H1 (cell line): ENCODE measurements at regions not wholly inside any gene's neighbourhood (a gene's known extent, or its start where the extent isn't known, plus 50 kb on each side); places are given as distances from the start of the nearest gene placed in this dataset.

Experiments used
- CTCF ChIA-PET: fragments of 300-600 bp; sonication (Branson Sonifier 250); formaldehyde crosslinking; loops from one replicate; lab custom pipeline; 2021; ENCODE audit not compliant: partially characterized antibody; lab: Charles Lee
- POLR2A ChIA-PET: fragments of 300-600 bp; sonication (Branson Sonifier 250); formaldehyde crosslinking; loops from one replicate; lab custom pipeline; 2021; ENCODE audit warnings: inconsistent platforms; ENCODE audit not compliant: partially characterized antibody; lab: Charles Lee
- DNase-seq, 2 experiments: peaks; one replicate each; pipeline versions ENCODE4 v3.0.0 to v3.0.0-alpha.2; 2010 to 2022; ENCODE audit warnings: low spot score in 2 of 2, low read depth in 1 of 2, mixed read lengths in 1 of 2
- FAIRE-seq: peaks from 2 replicates; lab custom pipeline; 2011; peaks lifted over from hg19 to GRCh38; lab: Jason Lieb, UNC
- H2AFZ ChIP-seq: 2 replicates; pipeline ENCODE4 v1.8.1; 2012; ENCODE audit warnings: low read length, inconsistent platforms
- H2AK5ac ChIP-seq: 2 replicates; pipeline ENCODE4 v1.6.1; 2013; ENCODE audit warnings: low read depth, low read length
- H2BK120ac ChIP-seq: replicated peaks from 2 replicates; pipeline ENCODE3; 2013; ENCODE audit warnings: low read depth, low read length, inconsistent platforms
- H2BK12ac ChIP-seq: 2 replicates; pipeline ENCODE4 v1.6.1; 2013; ENCODE audit warnings: low read depth, low read length
- H2BK15ac ChIP-seq: 2 replicates; pipeline ENCODE4 v1.6.1; 2013; ENCODE audit warnings: low read length
- H2BK20ac ChIP-seq: 2 replicates; pipeline ENCODE4 v1.6.1; 2013; ENCODE audit warnings: low read length
- H2BK5ac ChIP-seq: 2 replicates; pipeline ENCODE4 v1.6.1; 2013; ENCODE audit warnings: low read depth, low read length
- H3K14ac ChIP-seq: 2 replicates; pipeline ENCODE4 v1.6.1; 2013; ENCODE audit warnings: inconsistent platforms; ENCODE audit not compliant: insufficient read length
- H3K18ac ChIP-seq: 2 replicates; pipeline ENCODE4 v1.6.1; 2013; ENCODE audit warnings: low read length; ENCODE audit errors: extremely low read depth
- H3K23ac ChIP-seq: 2 replicates; pipeline ENCODE4 v1.6.1; 2013; ENCODE audit warnings: inconsistent platforms; ENCODE audit not compliant: insufficient read length
- H3K23me2 ChIP-seq: 2 replicates; pipeline ENCODE4 v1.6.1; 2013; ENCODE audit warnings: low read depth, low read length
- H3K27ac ChIP-seq: 2 replicates; pipeline ENCODE4 v1.6.1; 2011; ENCODE audit warnings: low read depth, low read length, inconsistent platforms
- H3K27me3 ChIP-seq, 4 experiments: replicated peaks in 1 of 4; 1 replicate in 1 of 4; 2 replicates in 3 of 4; pipeline versions ENCODE4 v1.6.1 to v1.8.1; 2011 to 2013; ENCODE audit warnings: low read length in 3 of 4, mild to moderate bottlenecking in 3 of 4, inconsistent platforms in 2 of 4, mixed read lengths in 2 of 4, moderate library complexity in 1 of 4; ENCODE audit not compliant: control insufficient read depth in 3 of 4, insufficient read depth in 3 of 4; ENCODE audit errors: extremely low read depth in 1 of 4
- H3K36me3 ChIP-seq, 4 experiments: 2 replicates each; pipeline versions ENCODE4 v1.6.1 to v1.8.1; 2011 to 2013; ENCODE audit warnings: mild to moderate bottlenecking in 4 of 4, low read length in 3 of 4, moderate library complexity in 2 of 4, control low read depth in 1 of 4, inconsistent platforms in 1 of 4; ENCODE audit not compliant: insufficient read depth in 4 of 4, control insufficient read depth in 2 of 4
- H3K4ac ChIP-seq: replicated peaks from 2 replicates; pipeline ENCODE3; 2013; ENCODE audit warnings: low read length, low read depth, mixed read lengths, inconsistent platforms; ENCODE audit not compliant: insufficient read length
- H3K4me1 ChIP-seq, 4 experiments: replicated peaks in 1 of 4; 1 replicate in 1 of 4; 2 replicates in 3 of 4; pipeline versions ENCODE4 v1.6.1 to v1.8.1; 2011 to 2013; ENCODE audit warnings: low read length in 3 of 4, inconsistent platforms in 2 of 4, mixed read lengths in 1 of 4; ENCODE audit not compliant: insufficient read depth in 4 of 4, control insufficient read depth in 3 of 4
- H3K4me2 ChIP-seq, 2 experiments: 2 replicates each; pipeline versions ENCODE4 v1.6.1 to v1.8.1; 2011 to 2013; ENCODE audit warnings: low read depth in 2 of 2, low read length in 2 of 2, control low read depth in 1 of 2, inconsistent platforms in 1 of 2, mild to moderate bottlenecking in 1 of 2; ENCODE audit not compliant: insufficient read depth in 1 of 2
- H3K4me3 ChIP-seq, 4 experiments: fragments of 200-600, 300-600 bp in 1 of 4; sonication (generic), shearing (Covaris generic), sonication (Bioruptor Twin) in 1 of 4; 2 replicates each; pipeline versions ENCODE4 v1.5.1 to v1.8.1; 2011 to 2016; ENCODE audit warnings: low read length in 4 of 4, low read depth in 3 of 4, control low read depth in 2 of 4, inconsistent platforms in 2 of 4, mild to moderate bottlenecking in 2 of 4, mixed read lengths in 1 of 4, moderate library complexity in 1 of 4; ENCODE audit not compliant: insufficient read depth in 2 of 4; ENCODE audit errors: extremely low read depth in 1 of 4
- H3K56ac ChIP-seq: replicated peaks from 2 replicates; pipeline ENCODE3; 2013; ENCODE audit warnings: low read depth, mild to moderate bottlenecking, mixed read lengths, low read length, inconsistent platforms; ENCODE audit not compliant: insufficient read length
- H3K79me1 ChIP-seq: 2 replicates; pipeline ENCODE4 v1.6.1; 2013; ENCODE audit warnings: low read depth, low read length, control low read depth
- H3K79me2 ChIP-seq, 2 experiments: 2 replicates each; pipeline versions ENCODE4 v1.6.1 to v1.8.1; 2012 to 2013; ENCODE audit warnings: low read length in 2 of 2, mild to moderate bottlenecking in 2 of 2, inconsistent platforms in 1 of 2; ENCODE audit not compliant: insufficient read depth in 2 of 2, control insufficient read depth in 1 of 2
- H3K9ac ChIP-seq, 4 experiments: replicated peaks in 1 of 4; 1 replicate in 1 of 4; 2 replicates in 3 of 4; pipeline versions ENCODE4 v1.6.1 to v1.8.1; 2011 to 2013; ENCODE audit warnings: low read depth in 3 of 4, low read length in 3 of 4, control low read depth in 2 of 4, mild to moderate bottlenecking in 2 of 4, moderate library complexity in 2 of 4, inconsistent platforms in 1 of 4; ENCODE audit errors: extremely low read depth in 1 of 4
- H3K9me3 ChIP-seq, 2 experiments: 2 replicates each; pipeline versions ENCODE4 v1.6.1 to v1.8.1; 2012 to 2013; ENCODE audit warnings: mild to moderate bottlenecking in 2 of 2, moderate library complexity in 2 of 2, control low read depth in 1 of 2, inconsistent platforms in 1 of 2, low read depth in 1 of 2, low read length in 1 of 2, mixed read lengths in 1 of 2; ENCODE audit not compliant: insufficient read depth in 2 of 2
- H4K20me1 ChIP-seq, 2 experiments: replicated peaks in 1 of 2; 2 replicates each; pipeline versions ENCODE3 to v1.8.1; 2011 to 2013; ENCODE audit warnings: inconsistent platforms in 2 of 2, low read length in 2 of 2, mild to moderate bottlenecking in 1 of 2; ENCODE audit not compliant: insufficient read depth in 2 of 2, control insufficient read depth in 1 of 2
- H4K5ac ChIP-seq: 2 replicates; pipeline ENCODE4 v1.6.1; 2013; ENCODE audit warnings: low read length, low read depth, mixed read lengths, inconsistent platforms; ENCODE audit not compliant: insufficient read length
- H4K8ac ChIP-seq: 2 replicates; pipeline ENCODE4 v1.8.0; 2013; ENCODE audit warnings: mild to moderate bottlenecking, moderate library complexity, low read length, inconsistent platforms; ENCODE audit not compliant: insufficient read depth; ENCODE audit errors: extremely low read depth
- H4K91ac ChIP-seq: replicated peaks from 2 replicates; pipeline ENCODE3; 2013; ENCODE audit warnings: low read length, mixed read lengths, inconsistent platforms; ENCODE audit not compliant: insufficient read length
- BRCA1 ChIP-seq: IDR thresholded peaks from 2 replicates; pipeline ENCODE4 v1.6.1; 2012; ENCODE audit warnings: low read depth, low read length, improper control_type of control experiment
- CTCF ChIP-seq, 3 experiments: IDR thresholded peaks; 1 replicate in 2 of 3; 2 replicates in 1 of 3; pipeline versions ENCODE4 v1.5.1 to v1.6.1; 2011; ENCODE audit warnings: low read length in 3 of 3, mild to moderate bottlenecking in 3 of 3, inconsistent platforms in 2 of 3, low read depth in 1 of 3, moderate library complexity in 1 of 3; ENCODE audit not compliant: insufficient read depth in 1 of 3; ENCODE audit errors: control extremely low read depth in 1 of 3
- EP300 ChIP-seq, 2 experiments: IDR thresholded peaks; 1 replicate in 1 of 2; 2 replicates in 1 of 2; pipeline ENCODE4 v1.6.1; 2011 to 2012; ENCODE audit warnings: low read depth in 2 of 2, low read length in 2 of 2, mild to moderate bottlenecking in 2 of 2, borderline replicate concordance in 1 of 2, inconsistent platforms in 1 of 2, moderate library complexity in 1 of 2
- RAD21 ChIP-seq, 2 experiments: IDR thresholded peaks in 1 of 2; conservative IDR thresholded peaks in 1 of 2; 2 replicates each; pipeline ENCODE4 v1.6.1; 2011; ENCODE audit warnings: low read depth in 2 of 2, low read length in 2 of 2, improper control_type of control experiment in 1 of 2, inconsistent platforms in 1 of 2, mild to moderate bottlenecking in 1 of 2, moderate library complexity in 1 of 2
- RBBP5 ChIP-seq: IDR thresholded peaks from 2 replicates; pipeline ENCODE4 v1.7.1; 2012; ENCODE audit warnings: low read depth, mild to moderate bottlenecking, inconsistent platforms, low read length, moderate library complexity, borderline replicate concordance
- SUZ12 ChIP-seq: fragments of 200-600 bp; sonication (generic); IDR thresholded peaks from 2 replicates; pipeline ENCODE4 v1.6.1; 2012; ENCODE audit warnings: mild to moderate bottlenecking, inconsistent platforms, low read length, moderate library complexity, mixed read lengths
- TCF12 ChIP-seq: IDR thresholded peaks from 2 replicates; pipeline ENCODE4 v1.6.1; 2011; ENCODE audit warnings: low read depth, mild to moderate bottlenecking, low read length
- USF2 ChIP-seq: IDR thresholded peaks from 2 replicates; pipeline ENCODE4 v1.6.1; 2011; ENCODE audit warnings: low read length, improper control_type of control experiment
- WGBS, 2 experiments: shearing (Covaris generic) in 1 of 2; methylation state at CpG; one replicate each; pipeline versions ENCODE4 v1.1.6 to v1.1.7; 2013 to 2015; ENCODE audit warnings: low lambda C conversion rate in 2 of 2, mixed read lengths in 2 of 2, inconsistent platforms in 1 of 2, low coverage in 1 of 2, missing lambda C conversion rate in 1 of 2; ENCODE audit not compliant: insufficient replicate concordance in 2 of 2, insufficient coverage in 1 of 2, insufficient read length in 1 of 2; ENCODE audit errors: extremely low coverage in 1 of 2, missing lambda C conversion rate in 1 of 2; 5-methylcytosine and 5-hydroxymethylcytosine counted together

GRCh38 chr18:1806884-1807615, 764.3 kb downstream of the METTL4 start:
- no peak overlapping the region for H3K9ac ChIP-seq
- no peaks in the 10 kb centered on the region for H3K9me3 ChIP-seq
- H4K91ac ChIP-seq, result no peak overlapping the region
- H3K36me3 ChIP-seq, result no peaks in the 10 kb centered on the region
- no peak for DNase-seq
- H3K23ac ChIP-seq, result no peak overlapping the region
- H3K18ac ChIP-seq, result no peak overlapping the region
- TF ChIP-seq CTCF (IDR thresholded peaks at IDR 0.05; ENCODE audit: control extremely low read depth in 1 of 3, insufficient read depth in 1 of 3, low read depth in 1 of 3, low read length in 3 of 3) (peak in 2 of 3 experiments; percentile 9 to 31; a peak in 1 of 4 replicates), RAD21 (IDR thresholded peaks at IDR 0.05 in 1 of 2, conservative IDR thresholded peaks at IDR 0.05 in 1 of 2; ENCODE audit: low read depth in 2 of 2, low read length in 2 of 2) (peak; percentile 35 to 40; a peak in 2 of 4 replicates), USF2 (no peak), EP300 (IDR thresholded peaks at IDR 0.05; ENCODE audit: borderline replicate concordance in 1 of 2, low read depth in 2 of 2, low read length in 2 of 2) (no peak), RBBP5 (no peak), BRCA1 (no peak), TCF12 (no peak), SUZ12 (no peak)
- no peak overlapping the region for H3K4me3 ChIP-seq
- no peak overlapping the region for H3K4me2 ChIP-seq
- POLR2A ChIA-PET, result no interaction called here
- no peak overlapping the region for H2BK15ac ChIP-seq
- no peak overlapping the region for H3K56ac ChIP-seq
- no peaks in the 10 kb centered on the region for H3K79me1 ChIP-seq
- H3K4me1 ChIP-seq, result no peaks in the 10 kb centered on the region
- H2BK12ac ChIP-seq, result no peak overlapping the region
- H4K20me1 ChIP-seq, result no peaks in the 10 kb centered on the region
- no peak overlapping the region for H2BK120ac ChIP-seq
- H2AK5ac ChIP-seq, result no peak overlapping the region
- no peak for FAIRE-seq
- no peak overlapping the region for H2AFZ ChIP-seq
- CTCF ChIA-PET, result interaction anchor here (1.0 to 2.0 kb wide), 4 partner anchors 10 to 206 kb away, joined by 3 to 8 read pairs (median 3); no protein-coding TSS in a partner anchor
- no peak overlapping the region for H3K27ac ChIP-seq
- no peak overlapping the region for H3K4ac ChIP-seq
- no peaks in the 10 kb centered on the region for H3K23me2 ChIP-seq
- H3K27me3 ChIP-seq, result no peaks in the 10 kb centered on the region
- no peak overlapping the region for H4K5ac ChIP-seq
- 89% methylated on average over 7 of the region's 7 CpGs; no CpG with 5 or more reads in 1 of the 2 experiments for WGBS, 2 experiments
- no peak overlapping the region for H4K8ac ChIP-seq
- no peaks in the 10 kb centered on the region for H3K79me2 ChIP-seq
- no peak overlapping the region for H3K14ac ChIP-seq
- no peak overlapping the region for H2BK5ac ChIP-seq
- no peak overlapping the region for H2BK20ac ChIP-seq
